ENCODE measurements at regions not wholly inside any gene's neighbourhood (a gene's known extent, or its start where the extent isn't known, plus 50 kb on each side); places are given as distances from the start of the nearest gene placed in this dataset.
"Not testable (repeated sequence)": the region's sequence is repeated elsewhere in the genome, so short reads cannot be mapped to it uniquely, and the experiment has no call there.

DNA sequence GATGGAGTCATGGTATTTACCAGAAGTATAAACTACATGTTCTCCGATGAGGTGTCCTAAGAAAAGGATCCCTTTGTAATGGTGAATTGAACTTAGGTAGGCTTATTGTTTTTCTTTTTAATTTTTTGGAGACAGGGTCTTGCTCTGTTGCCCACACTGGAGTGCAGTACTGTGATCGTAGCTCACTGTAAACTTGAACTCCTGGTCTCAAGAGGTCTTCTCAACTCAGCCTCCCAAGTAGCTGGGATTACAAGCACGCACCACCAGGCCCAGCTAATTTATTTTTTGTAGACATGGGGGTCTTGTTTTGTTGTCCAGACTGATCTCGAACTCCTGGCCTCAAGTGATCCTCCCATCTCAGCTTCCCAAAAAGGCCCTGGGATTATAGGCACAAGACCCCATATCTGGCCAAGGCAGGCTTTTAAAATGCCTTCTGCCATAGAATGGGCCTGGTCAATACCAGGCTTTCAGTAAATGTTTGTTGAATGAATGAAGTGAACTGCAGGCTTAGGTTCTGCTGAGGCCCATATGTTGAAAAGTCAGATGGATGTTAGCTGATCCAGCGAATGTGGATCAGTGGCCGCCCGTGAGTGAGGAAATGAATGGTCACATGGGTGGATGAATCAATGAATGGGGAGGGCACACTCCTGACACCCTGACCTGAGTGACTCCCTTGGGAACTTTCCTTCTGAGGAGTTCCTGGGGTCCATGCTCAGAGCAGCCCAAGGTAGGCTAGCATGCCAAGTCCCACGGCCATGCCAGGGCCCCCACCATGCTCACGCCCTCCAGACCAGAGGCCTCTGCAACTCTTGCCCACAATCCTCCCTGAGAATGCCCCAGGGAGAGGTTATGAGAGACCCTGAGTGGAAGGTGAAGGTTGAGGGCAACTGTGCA is 118.0 kb upstream of the MYCN start:
- Mint-ChIP-seq H3K4me3 (no peak overlapping the region), H3K36me3 (no peaks in the 10 kb centered on the region), H3K9me3 (no peaks in the 10 kb centered on the region), H3K4me1 (no peaks in the 10 kb centered on the region), H3K27me3 (ENCODE audit: low read depth in 2 of 2) (peaks cover 4 to 13% of the 10 kb centered on the region in 2 donors), H3K27ac (no peak overlapping the region)
- Histone ChIP-seq H3K27ac (ENCODE audit: low read length) (no peak overlapping the region), H3K9me3 (ENCODE audit: control insufficient read depth, insufficient read depth, low read length) (no peaks in the 10 kb centered on the region), H3K27me3 (ENCODE audit: control insufficient read depth, insufficient read depth, low read length) (no peaks in the 10 kb centered on the region), H3K4me3 (ENCODE audit: low read length) (no peak overlapping the region), H3K4me1 (ENCODE audit: control insufficient read depth, insufficient read depth, low read length) (no peaks in the 10 kb centered on the region), H3K36me3 (ENCODE audit: control insufficient read depth, insufficient read depth, low read length) (no peaks in the 10 kb centered on the region)
- DNase-seq: no peak
- no peak for ATAC-seq
- WGBS (ENCODE audit: insufficient coverage): 87% methylated on average over 9 of the region's 9 CpGs
- intact Hi-C loops (cut with micrococcal nuclease): no loop called here
- no peak for TF ChIP-seq CTCF (IDR thresholded peaks at IDR 0.05)

GRCh38 chr2:15823459-15824396 is 116.6 kb upstream of the MYCN start:
- Histone ChIP-seq H3K27me3 (ENCODE audit: control insufficient read depth, insufficient read depth, low read length) (no peaks in the 10 kb centered on the region), H3K36me3 (ENCODE audit: control insufficient read depth, insufficient read depth, low read length) (no peaks in the 10 kb centered on the region), H3K27ac (ENCODE audit: low read length) (no peak overlapping the region), H3K9me3 (ENCODE audit: control insufficient read depth, insufficient read depth, low read length) (no peaks in the 10 kb centered on the region), H3K4me3 (ENCODE audit: low read length) (no peak overlapping the region), H3K4me1 (ENCODE audit: control insufficient read depth, insufficient read depth, low read length) (no peaks in the 10 kb centered on the region)
- no peak overlapping the region for H3K4me3 Mint-ChIP-seq
- H3K4me1 Mint-ChIP-seq: no peaks in the 10 kb centered on the region
- ATAC-seq (no peak), DNase-seq (no peak)
- no peak for TF ChIP-seq CTCF (IDR thresholded peaks at IDR 0.05)
- no peak overlapping the region for H3K27ac Mint-ChIP-seq
- H3K9me3 Mint-ChIP-seq: no peaks in the 10 kb centered on the region
- WGBS (ENCODE audit: insufficient coverage): 83% methylated on average over 7 of the region's 10 CpGs
- intact Hi-C loops (cut with micrococcal nuclease): no loop called here
- no peaks in the 10 kb centered on the region for H3K36me3 Mint-ChIP-seq
- H3K27me3 Mint-ChIP-seq (ENCODE audit: low read depth in 2 of 2): no peaks in the 10 kb centered on the region

GRCh38 chr2:15824467-15824866 is 115.9 kb upstream of the MYCN start:
- H3K27me3 Mint-ChIP-seq (ENCODE audit: low read depth in 2 of 2); H3K36me3 ChIP-seq (ENCODE audit: control insufficient read depth, insufficient read depth, low read length); H3K4me1 Mint-ChIP-seq; H3K9me3 Mint-ChIP-seq; H3K27ac ChIP-seq (ENCODE audit: low read length); H3K9me3 ChIP-seq (ENCODE audit: control insufficient read depth, insufficient read depth, low read length); H3K27me3 ChIP-seq (ENCODE audit: control insufficient read depth, insufficient read depth, low read length); H3K4me3 Mint-ChIP-seq; intact Hi-C loops (cut with micrococcal nuclease); ATAC-seq; H3K27ac Mint-ChIP-seq; H3K36me3 Mint-ChIP-seq; H3K4me1 ChIP-seq (ENCODE audit: control insufficient read depth, insufficient read depth, low read length); H3K4me3 ChIP-seq (ENCODE audit: low read length); DNase-seq: not testable (repeated sequence)
- 78% methylated on average over 7 of the region's 7 CpGs for WGBS (ENCODE audit: insufficient coverage)
